ENCODE measurements at regions not wholly inside any gene's neighbourhood (a gene's known extent, or its start where the extent isn't known, plus 50 kb on each side); places are given as distances from the start of the nearest gene placed in this dataset.

GRCh38 chr2:236656166-236656565 lies 86.5 kb downstream of the ACKR3 start:
- DNase-seq, result no peak

- no peak for DNase-seq
Observed at GRCh38 chr2:236656721-236657120, 87.1 kb downstream of the ACKR3 start.

- DNase-seq, result no peak
Observed at GRCh38 chr2:236657215-236657614, 87.6 kb downstream of the ACKR3 start.

- no peak for DNase-seq
Observed at GRCh38 chr2:236657801-236658200, 88.2 kb downstream of the ACKR3 start.

GRCh38 chr2:236658974-236659757 lies 89.5 kb downstream of the ACKR3 start:
- no peak for DNase-seq

GRCh38 chr2:236659758-236660150 lies 90.1 kb downstream of the ACKR3 start:
- DNase-seq, result no peak

GRCh38 chr2:236661061-236661761 lies 91.6 kb downstream of the ACKR3 start:
- DNase-seq, result no peak

- no peak for DNase-seq
Observed at GRCh38 chr2:236661762-236662110, 92.1 kb downstream of the ACKR3 start.

GRCh38 chr2:236662231-236663185 lies 92.9 kb downstream of the ACKR3 start:
- DNase-seq, result no peak

- DNase-seq, result no peak
Observed at GRCh38 chr2:236663287-236664101, 93.9 kb downstream of the ACKR3 start.

GRCh38 chr2:236664136-236664535 lies 94.5 kb downstream of the ACKR3 start:
- no peak for DNase-seq

GRCh38 chr2:236665101-236665500 lies 95.5 kb downstream of the ACKR3 start:
- no peak for DNase-seq

- DNase-seq, result no peak
Observed at GRCh38 chr2:236665572-236666118, 96.0 kb downstream of the ACKR3 start.

GRCh38 chr2:236666646-236667204 lies 97.1 kb downstream of the ACKR3 start:
- no peak for DNase-seq

- no peak for DNase-seq
Observed at GRCh38 chr2:236667526-236667925, 97.9 kb downstream of the ACKR3 start.

GRCh38 chr2:236668531-236668969 lies 98.9 kb downstream of the ACKR3 start:
- DNase-seq, result no peak

GRCh38 chr2:236670235-236670620 lies 100.6 kb downstream of the ACKR3 start:
- DNase-seq, result no peak

GRCh38 chr2:236671896-236672562 lies 102.4 kb downstream of the ACKR3 start:
- DNase-seq, result no peak

- no peak for DNase-seq
Observed at GRCh38 chr2:236672606-236673005, 103.0 kb downstream of the ACKR3 start.

GRCh38 chr2:236673126-236673822 lies 103.6 kb downstream of the ACKR3 start:
- DNase-seq, result no peak

- DNase-seq, result no peak
Observed at GRCh38 chr2:236673823-236674185, 104.2 kb downstream of the ACKR3 start.
